HG02970 (cell line): ENCODE measurements at regions not wholly inside any gene's neighbourhood (a gene's known extent, or its start where the extent isn't known, plus 50 kb on each side); places are given as distances from the start of the nearest gene placed in this dataset.

Experiments used
- ATAC-seq: cut with Tn5 transposase; IDR thresholded peaks from one replicate; pipeline ENCODE4 v1.9.1; 2021; ENCODE audit warnings: mild to moderate bottlenecking, moderate library complexity, moderate number of reproducible peaks; ENCODE audit not compliant: unreplicated experiment, low FRiP score

DNA sequence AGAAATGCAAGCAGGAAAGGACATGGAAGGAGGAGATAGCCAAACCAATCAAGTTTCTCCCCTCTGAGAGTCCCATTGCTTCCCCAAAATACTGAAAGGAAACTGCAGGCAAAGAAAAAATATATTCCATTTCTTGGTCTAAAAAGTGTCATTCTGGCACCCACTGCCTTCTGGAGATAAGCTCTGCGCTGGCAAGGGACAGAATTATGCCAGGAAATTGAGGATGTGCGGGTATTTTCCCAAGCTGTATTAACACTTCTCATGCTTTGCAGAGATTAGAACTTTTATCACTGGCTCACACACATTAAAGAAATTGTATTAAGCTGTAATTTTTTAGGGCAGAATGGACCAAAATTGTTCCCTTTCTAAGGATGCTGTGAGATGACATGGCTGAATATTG is 381.2 kb upstream of the DUSP10 start:
- no peak for ATAC-seq

DNA sequence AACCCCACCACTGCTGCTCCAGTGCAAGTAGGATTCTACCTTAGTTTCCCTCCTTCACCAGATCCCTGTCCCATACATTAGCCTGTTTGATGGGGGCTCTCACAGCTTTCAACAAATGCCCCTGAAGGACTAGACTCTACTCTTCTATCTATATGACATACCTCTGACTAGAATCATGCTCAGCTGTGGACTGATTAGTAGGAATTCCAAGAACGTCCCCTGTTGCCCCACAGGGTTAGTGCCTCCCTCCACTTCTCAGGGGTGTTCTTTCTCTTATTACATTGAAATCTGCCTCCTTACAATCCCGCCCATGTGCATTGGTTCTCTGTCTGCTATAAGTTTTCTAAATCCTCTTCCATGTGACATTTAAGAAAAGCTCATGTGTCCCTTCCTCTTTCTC is 375.9 kb upstream of the DUSP10 start:
- no peak for ATAC-seq

DNA sequence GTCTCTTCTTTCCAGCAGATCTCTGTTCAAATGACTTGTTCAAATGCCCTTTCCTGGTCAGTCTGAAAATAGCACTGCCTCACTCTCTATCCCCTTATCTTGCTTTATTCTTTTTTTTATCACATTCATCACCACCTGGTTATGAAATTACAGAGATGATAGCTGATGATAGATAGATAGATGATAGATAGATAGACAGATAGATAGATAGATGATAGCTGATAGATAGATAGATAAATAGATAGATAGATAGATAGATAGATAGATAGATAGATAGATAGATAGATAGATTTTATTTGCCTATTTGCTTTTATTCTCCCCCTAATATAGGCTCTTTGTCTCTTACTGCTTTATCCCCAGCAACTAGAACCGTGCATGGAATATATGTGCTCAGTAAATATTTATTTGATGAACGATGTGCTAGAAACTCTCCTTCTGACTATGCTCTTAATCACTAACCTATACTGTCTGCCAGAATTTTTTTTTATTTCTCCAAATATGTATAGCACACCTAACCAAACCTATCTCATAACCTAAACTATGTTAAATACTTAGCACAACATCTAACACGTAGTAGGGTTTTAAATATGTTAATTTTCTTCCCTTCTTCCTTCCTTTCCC is 372.8 kb upstream of the DUSP10 start:
- ATAC-seq: no peak

DNA sequence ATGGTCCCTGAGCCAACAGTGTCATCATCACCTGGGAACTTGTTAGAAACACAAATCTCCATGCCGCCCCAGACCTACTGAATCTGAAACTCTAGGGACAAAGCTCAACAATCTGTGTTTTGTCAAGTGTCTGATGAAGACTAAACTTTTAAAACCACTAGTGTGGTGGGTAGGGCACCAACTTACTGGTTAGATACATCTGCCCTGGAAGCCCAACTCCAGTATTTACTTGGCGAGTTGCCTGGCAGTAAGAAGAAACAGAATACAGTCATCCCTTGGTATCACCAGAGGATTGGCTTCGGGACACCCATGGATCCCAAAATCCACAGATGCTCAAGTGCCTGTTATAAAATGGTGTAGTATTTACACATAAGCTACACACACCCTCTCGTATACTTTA is 367.9 kb upstream of the DUSP10 start:
- ATAC-seq: no peak

GRCh38 chr1:222107975-222108374 is 366.1 kb upstream of the DUSP10 start:
- no peak for ATAC-seq

DNA sequence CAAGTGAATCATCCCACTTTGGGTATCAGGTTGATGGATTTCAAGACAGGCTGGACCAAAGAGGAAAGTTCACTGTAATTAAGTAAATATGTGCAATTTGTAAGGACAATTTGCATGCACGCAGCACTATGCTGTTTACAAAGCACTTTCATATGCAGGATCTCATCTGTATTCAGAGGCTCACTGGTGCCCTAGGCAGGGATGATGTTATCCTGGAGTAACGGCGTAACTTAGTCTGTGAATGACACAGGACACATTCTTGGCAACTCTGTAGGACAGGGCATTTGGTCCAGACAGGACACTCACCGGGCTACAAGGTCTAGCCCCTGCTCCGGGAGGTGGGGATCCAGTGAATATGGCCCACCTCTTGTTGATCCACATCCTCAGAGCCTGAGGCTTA is 365.4 kb upstream of the DUSP10 start:
- ATAC-seq: no peak

DNA sequence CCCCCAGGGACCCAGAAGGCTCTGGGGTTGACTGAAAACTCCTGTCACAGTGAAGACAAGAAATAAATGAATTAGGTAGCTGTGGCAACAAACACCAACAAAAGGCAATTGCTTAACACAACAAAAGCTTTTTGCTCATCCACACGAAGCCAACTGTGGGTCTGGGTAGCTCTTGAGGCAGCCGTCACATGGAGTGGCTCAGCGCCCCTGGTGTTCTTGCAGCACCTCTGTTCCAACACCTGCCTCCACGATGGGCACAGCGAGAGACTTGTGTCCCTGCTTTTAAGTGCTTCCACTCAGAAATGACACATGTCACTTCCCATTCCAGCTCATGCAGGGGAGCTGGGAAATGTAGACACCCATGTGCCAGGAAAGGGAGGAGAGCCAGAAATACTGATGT is 364.5 kb upstream of the DUSP10 start:
- no peak for ATAC-seq

- no peak for ATAC-seq
Measured at GRCh38 chr1:222105861-222106260, 364.0 kb upstream of the DUSP10 start.

DNA sequence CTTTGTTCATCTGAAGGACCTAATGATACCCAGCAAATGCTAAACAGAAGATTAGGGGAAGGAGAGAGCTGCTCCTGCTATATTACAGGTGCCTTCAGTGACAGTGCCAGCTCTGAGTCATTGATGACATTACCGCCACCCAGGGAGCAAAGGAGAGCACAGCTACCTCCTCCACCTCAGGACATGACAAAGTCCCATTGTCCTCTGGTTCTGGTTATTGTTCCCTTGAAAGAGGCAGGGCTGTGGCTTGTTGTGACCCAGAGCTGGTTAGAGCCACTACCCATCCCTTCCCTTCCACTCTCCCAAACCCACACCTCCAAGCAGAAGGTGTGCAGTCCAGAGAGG is 363.5 kb upstream of the DUSP10 start:
- no peak for ATAC-seq

DNA sequence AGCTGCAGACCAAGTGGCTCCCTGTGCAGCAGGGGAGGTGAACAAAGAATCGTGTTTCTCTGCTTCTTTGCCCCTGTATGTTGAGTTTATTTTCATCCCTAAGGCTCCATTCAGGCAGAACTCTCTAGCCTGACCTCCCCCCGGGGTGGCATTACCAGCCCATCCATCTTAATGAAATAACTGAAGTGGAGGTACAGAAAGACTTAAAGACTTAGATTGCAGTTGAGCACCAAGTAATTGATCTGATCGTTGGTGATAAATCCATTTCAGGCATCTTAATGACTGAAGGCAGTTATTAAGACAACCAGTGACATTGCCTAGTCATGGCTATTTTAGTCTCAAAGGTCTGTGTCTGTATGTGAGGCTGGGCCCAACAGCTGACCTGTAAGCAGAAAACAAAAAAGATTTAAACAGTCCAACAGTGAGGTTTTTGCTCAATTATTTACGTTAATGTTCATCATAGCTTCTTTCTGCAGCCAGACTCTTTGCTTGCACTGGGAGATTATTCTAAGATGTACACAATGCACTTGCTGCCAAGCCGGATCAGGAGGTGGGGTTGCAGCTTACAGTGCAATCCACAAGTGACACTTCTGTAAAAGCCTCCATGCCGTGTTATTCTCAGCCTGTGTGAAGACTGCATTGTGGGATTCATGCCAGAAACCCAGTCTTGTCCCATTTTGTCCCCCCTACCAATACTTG is 363.0 kb upstream of the DUSP10 start:
- no peak for ATAC-seq

DNA sequence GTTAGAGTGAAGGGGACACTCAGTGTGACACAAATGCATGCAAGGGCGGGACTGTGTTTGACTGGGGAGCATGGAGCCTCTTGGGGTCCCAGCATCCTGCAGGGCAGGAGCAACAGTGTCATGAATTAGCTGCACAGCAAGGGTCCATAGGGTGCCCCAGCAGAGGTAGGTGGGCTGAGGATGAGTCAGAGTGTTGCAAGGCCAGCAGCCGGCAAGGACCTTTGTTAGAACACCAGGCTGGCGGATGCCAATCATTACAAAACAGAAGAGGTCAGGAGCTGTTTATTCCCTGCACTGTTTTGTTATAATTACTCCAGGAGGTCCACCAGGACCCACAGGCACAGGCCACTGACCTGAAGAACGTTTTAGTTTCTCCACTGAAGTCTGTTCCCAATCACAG is 362.2 kb upstream of the DUSP10 start:
- ATAC-seq: no peak

- ATAC-seq: no peak
Measured at GRCh38 chr1:222099746-222100145, 357.9 kb upstream of the DUSP10 start.

- ATAC-seq: no peak
Measured at GRCh38 chr1:222098404-222098803, 356.5 kb upstream of the DUSP10 start.

DNA sequence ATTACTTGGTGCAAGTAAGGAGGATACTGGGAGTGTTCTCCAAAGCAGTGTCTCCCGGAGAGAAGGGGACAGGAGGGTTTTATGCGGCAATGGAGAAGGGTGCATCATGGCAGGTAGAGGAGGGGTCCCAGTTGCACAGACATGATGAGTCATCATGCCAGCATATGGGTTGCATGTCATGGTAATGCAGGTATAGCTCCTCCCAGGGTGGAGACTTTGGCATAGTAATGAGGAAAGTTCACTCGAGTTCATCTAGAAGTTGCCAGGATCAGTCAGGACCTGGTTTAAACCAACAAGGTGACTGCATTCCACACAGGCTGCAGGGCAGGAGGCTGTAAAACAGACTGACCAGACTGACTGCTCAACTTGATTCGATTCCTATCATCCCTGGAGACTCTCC is 355.7 kb upstream of the DUSP10 start:
- no peak for ATAC-seq

DNA sequence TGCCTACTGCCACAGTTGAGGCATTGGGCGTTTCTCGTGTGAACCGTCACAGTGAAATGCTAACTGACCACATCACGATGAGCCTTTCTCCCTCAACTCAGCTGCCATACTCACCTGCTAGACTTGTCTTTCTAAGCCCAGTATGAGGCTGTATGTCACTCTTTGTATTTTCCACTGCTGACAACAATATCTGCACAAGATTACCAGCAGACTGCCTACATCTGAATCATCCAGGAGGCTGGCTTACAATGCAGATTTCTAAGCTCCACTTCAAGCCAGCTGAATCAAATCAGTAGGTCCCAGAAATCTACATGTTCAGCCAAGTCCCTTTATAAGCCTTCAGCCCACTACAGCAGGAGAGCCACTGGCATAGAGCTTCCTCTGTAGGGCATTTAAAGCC is 355.0 kb upstream of the DUSP10 start:
- ATAC-seq: no peak

DNA sequence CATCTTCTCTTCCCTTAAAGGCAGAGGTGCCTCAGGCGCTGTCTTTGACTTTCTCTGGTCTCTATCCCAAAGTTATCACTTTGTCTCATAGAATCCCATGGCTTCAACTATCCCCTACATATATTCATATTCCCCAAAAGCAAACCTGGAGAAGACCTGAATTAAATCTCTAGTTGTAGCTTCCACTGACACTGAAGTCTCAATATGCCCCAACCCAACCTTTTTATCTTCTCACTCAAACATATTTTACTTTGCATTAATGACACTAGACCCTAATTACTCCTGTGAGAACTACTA is 354.5 kb upstream of the DUSP10 start:
- ATAC-seq: no peak

DNA sequence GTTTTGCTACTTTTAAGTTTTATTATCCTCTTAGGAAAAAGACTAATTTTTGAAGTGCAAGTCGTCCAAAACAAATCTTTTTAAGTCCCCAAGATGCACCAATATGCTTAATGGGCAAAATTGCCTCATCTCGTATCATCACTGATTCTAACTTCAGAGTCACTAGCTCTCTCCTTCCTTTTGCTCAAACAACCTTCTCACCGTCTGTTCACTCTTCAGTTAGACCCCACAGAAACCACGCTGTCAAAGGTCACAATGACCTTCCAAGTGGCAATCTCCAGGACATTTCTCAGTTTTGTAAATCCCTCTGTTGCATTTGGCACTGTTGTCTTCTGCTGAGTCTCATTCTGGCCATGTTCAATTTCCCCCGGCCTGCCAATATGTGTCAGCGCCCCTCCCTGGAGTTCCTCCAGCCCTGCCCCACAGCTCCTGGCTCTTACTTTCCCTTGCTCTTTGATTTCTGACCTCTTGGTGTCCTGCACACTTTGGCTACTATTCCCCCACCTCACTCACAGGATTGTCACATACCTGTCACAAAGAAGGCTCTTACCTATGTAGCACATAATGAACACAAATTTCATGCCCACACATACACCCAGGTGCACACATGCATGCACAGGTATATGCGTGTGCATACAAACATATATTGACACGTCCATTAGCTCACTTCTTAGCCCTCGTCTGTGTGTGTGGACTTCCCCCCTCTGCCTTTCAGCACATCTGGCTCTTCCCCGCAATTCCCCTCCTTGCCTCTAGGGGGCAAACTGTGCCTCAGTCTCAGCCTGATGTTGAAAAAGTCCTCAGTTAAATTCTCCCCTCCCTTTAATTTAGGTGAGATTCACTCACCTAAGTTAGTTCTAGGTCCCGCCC is 354.0 kb upstream of the DUSP10 start:
- ATAC-seq: peak; percentile 81

- no peak for ATAC-seq
Measured at GRCh38 chr1:222093518-222093917, 351.6 kb upstream of the DUSP10 start.

GRCh38 chr1:222090103-222090502 is 348.2 kb upstream of the DUSP10 start:
- ATAC-seq: no peak

DNA sequence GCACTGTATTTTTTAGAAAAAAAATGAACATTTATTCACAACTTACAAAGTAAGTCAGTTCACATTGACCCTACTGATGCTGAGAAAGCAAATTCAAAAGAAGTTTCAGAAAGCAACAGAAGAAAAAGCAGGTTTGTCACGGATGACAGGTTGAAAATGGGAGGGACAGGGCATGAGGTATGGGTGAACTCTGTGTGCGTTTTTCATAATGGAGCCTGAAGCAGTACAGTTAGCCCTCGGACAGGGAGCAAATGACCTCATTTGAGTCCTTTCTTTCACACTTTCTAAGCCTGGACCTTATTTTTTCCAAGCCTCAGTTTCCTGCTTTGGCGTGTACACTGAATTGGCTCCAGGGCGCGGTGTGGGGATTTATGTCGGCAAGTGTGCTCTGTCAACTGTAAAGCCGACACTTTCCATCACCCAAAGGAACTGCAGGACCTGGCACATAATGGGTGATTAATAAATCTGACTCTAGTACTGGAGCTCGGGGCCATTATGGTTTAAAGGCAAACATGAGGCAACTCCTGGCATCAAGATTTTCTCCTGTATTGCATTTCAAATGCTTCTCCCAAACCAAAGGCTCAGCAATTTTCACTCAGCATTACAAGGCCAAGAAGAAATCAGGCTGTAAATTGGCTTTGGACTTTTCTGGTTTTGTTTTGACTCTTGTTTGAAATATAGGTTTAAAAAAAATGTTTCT is 345.5 kb upstream of the DUSP10 start:
- ATAC-seq: no peak

DNA sequence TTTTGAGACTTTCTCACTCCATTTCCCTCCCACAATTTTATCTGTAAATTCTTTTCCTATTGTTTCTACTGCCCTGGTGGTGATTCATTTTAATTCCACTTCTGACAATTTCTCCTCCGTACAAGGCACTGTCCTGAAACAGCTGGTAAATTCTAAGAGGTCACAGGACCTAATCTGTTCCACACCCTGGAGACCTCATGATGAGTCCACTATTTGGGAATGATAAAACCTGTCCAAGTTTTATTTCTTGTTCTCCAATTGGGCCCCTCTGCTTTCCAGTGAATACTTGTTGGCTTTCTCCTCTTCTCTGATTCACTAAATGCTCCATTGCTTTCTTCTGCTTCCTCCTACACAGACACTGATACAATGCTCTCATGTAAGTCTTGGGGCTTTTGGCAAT is 343.1 kb upstream of the DUSP10 start:
- ATAC-seq: no peak
